GM12878 (cell line): ENCODE measurements at regions not wholly inside any gene's neighbourhood (a gene's known extent, or its start where the extent isn't known, plus 50 kb on each side); places are given as distances from the start of the nearest gene placed in this dataset.

ENCODE experiments used
- CUX1 ChIP-seq: IDR thresholded peaks from 2 replicates; pipeline ENCODE4 v1.6.1; 2012; ENCODE audit warnings: improper control_type of control experiment, low read depth, low read length; ENCODE audit not compliant: insufficient replicate concordance
- REST ChIP-seq: IDR thresholded peaks from 2 replicates; pipeline ENCODE4 v1.6.1; 2012; ENCODE audit warnings: mild to moderate bottlenecking, low read depth, low read length
- SMAD1 ChIP-seq: fragments of 450-650 bp; IDR thresholded peaks from 2 replicates; pipeline ENCODE4 v1.6.1; 2018; ENCODE audit warnings: mild to moderate bottlenecking, low read depth; ENCODE audit not compliant: partially characterized antibody

- TF ChIP-seq CUX1 (no peak), SMAD1 (no peak), REST (no peak)
Measured at GRCh38 chr2:164046040-164046439, 310.2 kb upstream of the FIGN start (continued).
